RPMI8226 (cell line): ENCODE measurements at regions not wholly inside any gene's neighbourhood (a gene's known extent, or its start where the extent isn't known, plus 50 kb on each side); places are given as distances from the start of the nearest gene placed in this dataset.
"Not testable (repeated sequence)": the region's sequence is repeated elsewhere in the genome, so short reads cannot be mapped to it uniquely, and the experiment has no call there.

Experiments used
- DNase-seq: peaks from one replicate; pipeline ENCODE4 v3.0.0-alpha.2; 2015

GRCh38 chr17:30712859-30713258 lies 111.6 kb downstream of the CRLF3 start:
- DNase-seq = not testable (repeated sequence)

GRCh38 chr17:30711626-30712507 lies 112.6 kb downstream of the CRLF3 start:
- DNase-seq = not testable (repeated sequence)

GRCh38 chr17:30711176-30711575 lies 113.3 kb downstream of the CRLF3 start:
- not testable (repeated sequence) for DNase-seq

- not testable (repeated sequence) for DNase-seq
Measured at GRCh38 chr17:30710276-30711088, 114.0 kb downstream of the CRLF3 start.

GRCh38 chr17:30709561-30710275 lies 114.8 kb downstream of the CRLF3 start:
- DNase-seq = peak; percentile 59

- DNase-seq = peak; percentile 45
Measured at GRCh38 chr17:30709096-30709495, 115.4 kb downstream of the CRLF3 start.

GRCh38 chr17:30708241-30709078 lies 116.0 kb downstream of the CRLF3 start:
- DNase-seq = peak; percentile 90

GRCh38 chr17:30707724-30708240 lies 116.7 kb downstream of the CRLF3 start:
- peak; percentile 68 for DNase-seq

- not testable (repeated sequence) for DNase-seq
Measured at GRCh38 chr17:30706461-30707335, 117.8 kb downstream of the CRLF3 start.

GRCh38 chr17:30706004-30706403 lies 118.5 kb downstream of the CRLF3 start:
- not testable (repeated sequence) for DNase-seq

GRCh38 chr17:30701498-30701989 lies 122.9 kb downstream of the CRLF3 start:
- DNase-seq = no peak

- not testable (repeated sequence) for DNase-seq
Measured at GRCh38 chr17:30700833-30701232, 123.7 kb downstream of the CRLF3 start.

GRCh38 chr17:30697619-30698460 lies 126.7 kb downstream of the CRLF3 start:
- DNase-seq = peak; percentile 82

GRCh38 chr17:30696234-30696633 lies 128.3 kb downstream of the CRLF3 start:
- DNase-seq = no peak

- DNase-seq = not testable (repeated sequence)
Measured at GRCh38 chr17:30695265-30695811, 129.2 kb downstream of the CRLF3 start.

GRCh38 chr17:30693772-30694171 lies 130.7 kb downstream of the CRLF3 start:
- peak; percentile 43 for DNase-seq

- DNase-seq = not testable (repeated sequence)
Measured at GRCh38 chr17:30689266-30690000, 135.1 kb downstream of the CRLF3 start.
